SK-N-SH treated with all-trans-retinoic acid at 6 μM for 48 hours (cell line): ENCODE measurements at regions not wholly inside any gene's neighbourhood (a gene's known extent, or its start where the extent isn't known, plus 50 kb on each side); places are given as distances from the start of the nearest gene placed in this dataset.

Experiments
- ARNTL ChIP-seq: fragments of 450-650 bp; formaldehyde crosslinking; IDR thresholded peaks from 2 replicates; pipeline ENCODE4 v1.5.0; 2020; ENCODE audit warnings: low read depth, mild to moderate bottlenecking, moderate library complexity, borderline replicate concordance
- ESRRG ChIP-seq: fragments of 250-450 bp; sonication (Bioruptor Pico); IDR thresholded peaks from 2 replicates; pipeline ENCODE4 v1.6.1; 2021; ENCODE audit warnings: mild to moderate bottlenecking
- POU6F1 ChIP-seq: fragments of 250-450 bp; sonication (Bioruptor Pico); IDR thresholded peaks from 2 replicates; pipeline ENCODE4 v1.8.0; 2021; ENCODE audit warnings: low read depth, mild to moderate bottlenecking, moderate library complexity, borderline replicate concordance
- PPARA ChIP-seq: fragments of 250-450 bp; sonication (Bioruptor Pico); IDR thresholded peaks from 2 replicates; pipeline ENCODE4 v1.5.0; 2020; ENCODE audit warnings: mild to moderate bottlenecking, borderline replicate concordance
- RARB ChIP-seq: fragments of 250-450 bp; sonication (Bioruptor Pico); IDR thresholded peaks from 2 replicates; pipeline ENCODE4 v1.8.0; 2021; ENCODE audit warnings: mild to moderate bottlenecking, moderate library complexity
- SNAI2 ChIP-seq: fragments of 250-450 bp; sonication (Bioruptor Pico); IDR thresholded peaks from 2 replicates; pipeline ENCODE4 v1.5.0; 2020; ENCODE audit warnings: mild to moderate bottlenecking, moderate library complexity
- TOX ChIP-seq: fragments of 250-450 bp; sonication (Bioruptor Pico); IDR thresholded peaks from 2 replicates; pipeline ENCODE4 v1.8.0; 2021; ENCODE audit warnings: mild to moderate bottlenecking, moderate library complexity, borderline replicate concordance
- TSHZ2 ChIP-seq: fragments of 250-450 bp; sonication (Bioruptor Pico); IDR thresholded peaks from 2 replicates; pipeline ENCODE4 v1.5.0; 2020; ENCODE audit warnings: mild to moderate bottlenecking, moderate library complexity
- ZC3H10 ChIP-seq: fragments of 250-450 bp; sonication (Bioruptor Pico); IDR thresholded peaks from 2 replicates; pipeline ENCODE4 v1.5.1; 2021; ENCODE audit warnings: mild to moderate bottlenecking, moderate library complexity
- ZFP3 ChIP-seq: fragments of 250-450 bp; sonication (Bioruptor Pico); IDR thresholded peaks from 2 replicates; pipeline ENCODE4 v1.5.0; 2020; ENCODE audit warnings: mild to moderate bottlenecking, moderate library complexity
- ZNF565 ChIP-seq: fragments of 450-650 bp; formaldehyde crosslinking; conservative IDR thresholded peaks from 2 replicates; pipeline ENCODE4 v1.5.0; 2020; ENCODE audit warnings: low read depth, mild to moderate bottlenecking, moderate library complexity
- ZNF70 ChIP-seq: fragments of 450-650 bp; formaldehyde crosslinking; IDR thresholded peaks from 2 replicates; pipeline ENCODE4 v1.5.0; 2020; ENCODE audit warnings: mild to moderate bottlenecking, moderate library complexity
- ZNF8 ChIP-seq: fragments of 450-650 bp; formaldehyde crosslinking; IDR thresholded peaks from 2 replicates; pipeline ENCODE4 v1.5.0; 2020; ENCODE audit warnings: mild to moderate bottlenecking, moderate library complexity
- TF ChIP-seq, protein P1 (sequence below): fragments of 250-450 bp; sonication (Bioruptor Pico); IDR thresholded peaks from 2 replicates; pipeline ENCODE4 v1.8.0; 2020; ENCODE audit warnings: mild to moderate bottlenecking, moderate library complexity, borderline replicate concordance

GRCh38 chr7:86454753-86455152 is 189.0 kb upstream of the GRM3 start:
- TF ChIP-seq ZNF8 (CRISPR knock-in tag) (no peak), ZNF565 (no peak), SNAI2 (CRISPR knock-in tag) (no peak), ESRRG (CRISPR knock-in tag) (no peak), PPARA (CRISPR knock-in tag) (no peak), ZC3H10 (CRISPR knock-in tag) (no peak), ZNF70 (no peak), TOX (CRISPR knock-in tag) (no peak), POU6F1 (CRISPR knock-in tag) (no peak), TSHZ2 (CRISPR knock-in tag) (no peak), ARNTL (no peak), ZFP3 (no peak), RARB (CRISPR knock-in tag) (no peak)
- TF ChIP-seq, protein P1, sequence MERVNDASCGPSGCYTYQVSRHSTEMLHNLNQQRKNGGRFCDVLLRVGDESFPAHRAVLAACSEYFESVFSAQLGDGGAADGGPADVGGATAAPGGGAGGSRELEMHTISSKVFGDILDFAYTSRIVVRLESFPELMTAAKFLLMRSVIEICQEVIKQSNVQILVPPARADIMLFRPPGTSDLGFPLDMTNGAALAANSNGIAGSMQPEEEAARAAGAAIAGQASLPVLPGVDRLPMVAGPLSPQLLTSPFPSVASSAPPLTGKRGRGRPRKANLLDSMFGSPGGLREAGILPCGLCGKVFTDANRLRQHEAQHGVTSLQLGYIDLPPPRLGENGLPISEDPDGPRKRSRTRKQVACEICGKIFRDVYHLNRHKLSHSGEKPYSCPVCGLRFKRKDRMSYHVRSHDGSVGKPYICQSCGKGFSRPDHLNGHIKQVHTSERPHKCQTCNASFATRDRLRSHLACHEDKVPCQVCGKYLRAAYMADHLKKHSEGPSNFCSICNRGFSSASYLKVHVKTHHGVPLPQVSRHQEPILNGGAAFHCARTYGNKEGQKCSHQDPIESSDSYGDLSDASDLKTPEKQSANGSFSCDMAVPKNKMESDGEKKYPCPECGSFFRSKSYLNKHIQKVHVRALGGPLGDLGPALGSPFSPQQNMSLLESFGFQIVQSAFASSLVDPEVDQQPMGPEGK (CRISPR knock-in tag) = no peak
